H4 (cell line): ENCODE measurements at regions not wholly inside any gene's neighbourhood (a gene's known extent, or its start where the extent isn't known, plus 50 kb on each side); places are given as distances from the start of the nearest gene placed in this dataset.

Experiments
- DNase-seq: peaks from one replicate; pipeline ENCODE4 v3.0.0-alpha.2; 2015; ENCODE audit warnings: low spot score

GRCh38 chr21:16476056-16476825 lies 746.5 kb downstream of the USP25 start:
- DNase-seq = no peak

- DNase-seq = no peak
Measured at GRCh38 chr21:16488042-16488441, 758.3 kb downstream of the USP25 start.

DNA sequence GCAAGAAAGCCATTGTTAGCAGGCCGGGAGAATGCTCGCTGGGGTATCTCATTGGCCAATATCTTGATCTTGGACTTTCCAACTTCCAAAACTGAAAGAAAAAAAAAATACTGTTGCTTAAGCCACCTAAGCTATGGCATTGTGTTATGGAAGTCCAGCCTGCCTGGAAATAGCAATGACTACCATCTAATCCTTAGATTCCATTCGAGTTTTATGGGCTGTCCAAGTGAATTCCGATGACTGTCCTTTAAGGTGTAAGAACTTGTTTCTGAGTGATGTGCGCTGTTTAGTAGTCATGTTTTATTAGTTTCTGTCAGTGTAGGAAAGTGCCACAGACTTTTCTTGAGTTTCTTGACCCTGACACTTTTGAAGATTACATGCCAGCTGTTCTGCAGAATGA lies 762.6 kb downstream of the USP25 start:
- DNase-seq = no peak

DNA sequence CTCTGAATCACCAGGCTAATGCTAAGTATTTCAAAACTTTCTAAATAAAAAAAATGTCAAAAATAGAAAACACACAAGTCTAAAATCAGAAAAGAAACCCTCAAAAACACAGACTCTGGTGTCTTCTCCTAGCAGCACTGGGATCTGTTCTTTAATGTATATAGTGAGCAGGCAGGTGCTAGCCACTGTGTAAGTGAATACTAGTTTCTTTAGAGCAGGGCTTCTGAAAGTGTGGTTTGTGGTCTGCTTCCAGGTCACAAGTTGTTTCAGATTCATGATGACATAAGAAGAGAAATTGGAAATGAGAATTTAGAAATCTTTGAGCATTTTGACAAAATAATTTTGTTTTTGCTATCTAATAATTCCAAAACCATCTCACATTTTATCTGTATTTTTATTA lies 763.1 kb downstream of the USP25 start:
- no peak for DNase-seq

GRCh38 chr21:16496609-16497008 lies 766.8 kb downstream of the USP25 start:
- no peak for DNase-seq

DNA sequence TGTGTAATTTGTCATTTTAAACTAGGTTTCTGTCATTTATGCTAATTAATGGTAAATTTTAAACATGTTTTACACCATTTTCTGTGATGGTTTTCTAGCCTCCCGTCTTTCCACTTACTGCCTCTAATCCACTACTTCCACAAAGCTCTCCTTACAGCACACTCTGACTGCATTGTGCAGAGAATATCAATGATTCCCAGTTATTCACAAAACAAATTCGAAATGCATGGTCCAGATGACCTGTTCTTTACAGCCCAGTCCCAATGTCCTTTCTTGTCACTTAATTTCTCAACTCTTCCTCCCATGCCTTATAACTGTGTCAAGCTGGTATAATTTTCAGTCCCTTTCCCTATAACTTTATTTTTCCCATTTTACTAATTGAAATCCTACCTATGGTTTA lies 770.5 kb downstream of the USP25 start:
- no peak for DNase-seq

- no peak for DNase-seq
Measured at GRCh38 chr21:16502273-16502672, 772.5 kb downstream of the USP25 start.

DNA sequence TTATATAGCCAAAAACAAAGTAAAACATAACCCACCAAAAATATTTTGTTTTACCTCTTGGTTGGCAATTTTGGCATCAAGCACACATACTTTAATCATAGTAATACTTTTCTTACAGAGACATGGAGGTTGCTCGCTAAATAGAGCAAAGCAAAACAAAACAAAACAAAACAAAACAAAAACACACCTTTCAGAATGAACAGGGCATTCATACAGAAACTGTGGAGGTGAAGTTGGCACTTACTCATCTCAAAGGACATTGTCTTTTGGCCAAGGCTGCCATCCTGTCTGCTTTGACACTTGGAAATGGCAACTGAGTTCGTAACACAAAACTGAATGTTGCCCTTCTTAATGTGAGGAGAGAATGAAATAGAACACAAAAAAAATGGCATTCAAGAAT lies 773.1 kb downstream of the USP25 start:
- no peak for DNase-seq

- DNase-seq = no peak
Measured at GRCh38 chr21:16504281-16504680, 774.5 kb downstream of the USP25 start.

DNA sequence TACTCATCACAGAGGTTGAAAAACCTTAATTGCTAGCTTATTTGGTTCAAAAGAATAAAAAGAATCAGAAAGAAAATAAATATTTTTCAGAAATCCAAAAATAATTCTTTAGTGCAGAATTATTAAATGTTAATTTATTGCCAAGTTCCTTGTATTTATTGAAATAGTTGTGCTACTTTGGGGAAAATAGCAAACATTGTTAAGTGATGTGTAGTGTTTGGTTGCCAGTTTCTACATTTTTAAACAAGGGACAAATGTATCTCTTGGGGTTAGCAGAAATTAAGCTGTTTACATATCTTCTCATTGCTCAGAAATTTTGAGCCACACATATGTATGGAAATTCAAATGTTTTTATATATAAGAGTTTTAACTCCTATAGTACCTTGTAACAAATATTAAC lies 775.0 kb downstream of the USP25 start:
- DNase-seq = no peak

- no peak for DNase-seq
Measured at GRCh38 chr21:16509476-16509875, 779.7 kb downstream of the USP25 start.

DNA sequence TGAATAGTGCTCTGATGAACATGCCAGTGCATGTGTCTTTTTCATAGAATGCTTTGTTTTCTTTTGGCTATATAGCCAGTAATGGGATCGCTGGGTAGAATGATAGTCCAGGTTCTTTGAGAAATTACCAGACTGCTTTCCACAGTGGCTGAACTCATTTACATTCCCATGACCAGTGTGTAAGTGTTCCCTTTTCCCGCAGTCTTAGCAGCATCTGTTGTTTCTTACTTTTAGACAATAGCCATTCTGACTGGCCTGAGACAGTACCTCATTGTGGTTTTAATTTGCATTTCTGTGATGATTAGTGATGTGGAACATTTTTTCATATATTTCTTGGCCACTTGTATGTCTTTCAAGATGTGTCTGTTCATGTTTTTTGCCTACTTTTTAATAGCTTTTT lies 784.5 kb downstream of the USP25 start:
- no peak for DNase-seq

DNA sequence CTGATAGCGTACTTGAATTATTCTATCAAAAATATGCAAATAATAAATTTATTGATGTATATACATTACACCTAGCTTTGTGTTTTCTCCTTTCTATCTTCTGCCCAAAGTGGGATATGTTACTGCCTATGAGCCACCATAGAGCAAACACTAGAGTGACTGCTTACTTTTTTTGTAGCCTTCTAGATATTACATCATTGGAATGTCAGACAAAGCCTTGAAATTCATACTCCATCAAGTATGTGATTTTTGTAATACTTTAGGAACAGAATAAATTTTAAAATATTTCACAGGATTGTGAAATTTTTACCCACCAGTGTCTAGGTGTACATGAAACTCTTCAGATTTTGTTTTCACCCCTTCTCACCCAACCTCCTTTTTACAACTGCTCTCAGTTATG lies 787.6 kb downstream of the USP25 start:
- DNase-seq = no peak

- no peak for DNase-seq
Measured at GRCh38 chr21:16519036-16519435, 789.3 kb downstream of the USP25 start.

DNA sequence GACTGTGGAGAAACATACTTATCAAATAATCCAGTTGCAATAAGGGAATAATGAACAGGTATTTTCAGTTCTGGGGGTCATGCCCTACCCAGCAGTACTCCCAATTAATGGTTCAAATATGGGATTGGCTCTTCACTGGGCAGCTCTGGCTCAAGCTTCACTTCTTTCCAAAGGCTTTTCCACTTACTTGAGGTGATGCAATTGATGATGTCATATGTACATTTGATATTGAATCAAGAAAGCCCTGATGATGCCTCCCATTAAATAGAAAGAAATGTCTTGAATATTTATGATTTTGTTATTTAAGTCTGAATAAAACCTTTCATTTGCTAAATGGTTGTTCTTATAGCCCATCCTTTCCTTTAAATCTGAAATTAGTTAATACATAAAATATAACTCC lies 789.9 kb downstream of the USP25 start:
- no peak for DNase-seq

DNA sequence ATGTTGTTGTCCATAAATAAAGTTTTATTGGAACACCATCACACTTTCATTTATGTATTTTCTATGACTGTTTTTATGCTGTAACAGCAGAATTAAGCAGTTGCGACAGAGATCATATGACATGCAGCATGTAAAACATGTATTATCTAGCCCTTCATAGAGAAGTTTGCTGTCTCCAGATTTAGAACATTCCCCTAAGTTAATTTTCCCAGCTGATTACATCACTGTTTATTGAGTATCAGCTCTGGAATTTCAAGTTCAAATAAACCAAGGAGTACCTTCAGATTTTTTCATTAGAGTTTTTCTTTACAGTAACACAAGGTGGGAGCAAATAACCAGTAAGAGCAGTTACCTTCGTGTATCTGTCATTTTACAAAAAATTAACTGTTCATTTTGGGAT lies 792.8 kb downstream of the USP25 start:
- no peak for DNase-seq

- no peak for DNase-seq
Measured at GRCh38 chr21:16530656-16531055, 800.9 kb downstream of the USP25 start.

- no peak for DNase-seq
Measured at GRCh38 chr21:16532840-16533239, 803.1 kb downstream of the USP25 start.

DNA sequence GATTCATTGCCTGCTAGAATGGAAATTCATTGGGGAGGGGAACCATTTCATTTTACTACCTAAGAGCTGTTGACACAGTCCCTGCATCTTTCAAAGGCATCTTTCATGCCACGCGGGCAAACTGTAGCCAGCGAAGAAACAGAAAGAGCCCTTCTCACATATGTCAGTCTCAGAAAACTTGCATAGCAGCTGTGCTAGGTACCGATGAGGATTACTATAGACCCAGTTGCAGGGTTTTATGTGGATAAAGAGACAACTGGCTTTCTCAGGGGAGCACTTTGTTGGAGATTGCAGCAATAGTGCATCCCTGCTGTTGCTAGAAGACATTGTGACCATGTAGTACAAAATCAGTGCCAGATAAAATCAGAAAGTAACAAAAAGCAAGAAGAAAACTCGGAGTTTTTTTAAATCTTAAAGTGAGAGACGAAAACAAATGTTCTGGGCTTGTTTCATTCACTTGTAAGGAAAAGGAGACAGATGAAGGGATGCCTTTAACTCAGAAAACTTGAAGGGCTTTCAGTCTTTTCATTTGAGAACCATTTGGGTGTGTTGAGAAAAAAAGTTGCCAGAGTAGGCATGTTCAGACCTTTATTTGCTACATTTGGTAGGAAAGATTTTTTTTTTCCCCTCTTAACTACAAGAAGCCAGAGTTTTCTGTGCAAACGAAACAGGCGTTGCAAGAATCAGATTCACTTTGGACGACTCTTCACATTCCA lies 804.1 kb downstream of the USP25 start:
- no peak for DNase-seq

DNA sequence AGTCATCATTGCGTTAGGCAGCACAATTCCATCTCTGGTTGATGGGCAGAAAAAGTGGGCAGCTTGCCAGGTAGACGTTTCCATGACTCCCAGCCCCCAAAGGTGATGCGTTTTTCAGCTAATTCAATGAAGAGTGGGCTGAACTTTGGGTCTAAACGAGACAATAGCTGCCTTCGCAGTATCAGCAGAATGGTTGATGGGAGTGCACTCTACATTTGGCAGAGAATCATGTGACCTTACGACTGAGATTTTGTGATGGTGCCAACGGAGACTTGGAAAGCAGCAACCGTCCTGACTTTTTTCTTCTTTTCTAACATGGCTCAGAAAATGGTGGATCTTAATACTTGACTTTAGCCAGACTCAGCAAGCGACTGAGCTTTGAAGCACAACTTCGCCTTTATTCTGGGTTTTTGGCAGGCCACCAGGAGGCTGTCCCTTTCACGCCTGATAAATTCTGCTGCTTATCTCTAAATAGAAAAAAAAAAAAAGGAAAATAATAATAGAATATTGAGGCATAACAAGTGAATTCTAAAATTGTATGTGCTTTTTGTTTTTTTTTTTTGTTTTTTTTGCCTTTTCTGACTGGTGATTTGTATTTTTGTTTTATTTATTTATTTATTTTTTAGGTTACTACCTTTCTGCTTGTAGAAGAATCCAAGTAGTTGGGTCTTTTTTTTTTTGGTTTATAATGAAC lies 804.8 kb downstream of the USP25 start:
- DNase-seq = peak; percentile 42

GRCh38 chr21:16535102-16535422 lies 805.3 kb downstream of the USP25 start:
- peak; percentile 87 for DNase-seq

- DNase-seq = no peak
Measured at GRCh38 chr21:16535626-16536025, 805.8 kb downstream of the USP25 start.

DNA sequence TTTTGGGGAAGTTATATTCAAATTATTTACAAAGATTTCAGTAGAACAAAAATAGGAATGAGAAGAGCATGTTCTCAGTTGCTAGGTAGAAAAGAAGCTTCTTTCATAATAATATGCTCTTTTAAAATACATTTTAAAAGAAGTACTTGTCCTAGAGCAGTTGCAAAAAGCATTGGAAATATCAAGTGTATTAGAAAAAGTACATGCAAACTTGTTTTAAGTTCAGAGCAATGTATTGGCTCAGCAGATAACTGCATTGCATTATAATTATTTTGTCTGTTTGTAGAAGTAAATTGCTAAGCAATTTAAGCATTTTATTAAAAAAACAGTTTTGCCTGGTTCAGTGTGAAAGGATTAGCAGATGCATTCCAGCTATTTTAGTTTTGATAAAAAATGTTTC lies 806.4 kb downstream of the USP25 start:
- no peak for DNase-seq
